ENCODE measurements at regions not wholly inside any gene's neighbourhood (a gene's known extent, or its start where the extent isn't known, plus 50 kb on each side); places are given as distances from the start of the nearest gene placed in this dataset.

- TF ChIP-seq CTCF (IDR thresholded peaks at IDR 0.05), result no peak
- no peak for TF ChIP-seq POLR2A (IDR thresholded peaks at IDR 0.05; ENCODE audit: low read depth)
- TF ChIP-seq POLR2AphosphoS5 (IDR thresholded peaks at IDR 0.05), result no peak
Measured at GRCh38 chr3:59302442-59302841, 252.6 kb upstream of the CFAP20DC start.
